ENCODE measurements at regions not wholly inside any gene's neighbourhood (a gene's known extent, or its start where the extent isn't known, plus 50 kb on each side); places are given as distances from the start of the nearest gene placed in this dataset.
"Not testable (repeated sequence)": the region's sequence is repeated elsewhere in the genome, so short reads cannot be mapped to it uniquely, and the experiment has no call there.

DNA sequence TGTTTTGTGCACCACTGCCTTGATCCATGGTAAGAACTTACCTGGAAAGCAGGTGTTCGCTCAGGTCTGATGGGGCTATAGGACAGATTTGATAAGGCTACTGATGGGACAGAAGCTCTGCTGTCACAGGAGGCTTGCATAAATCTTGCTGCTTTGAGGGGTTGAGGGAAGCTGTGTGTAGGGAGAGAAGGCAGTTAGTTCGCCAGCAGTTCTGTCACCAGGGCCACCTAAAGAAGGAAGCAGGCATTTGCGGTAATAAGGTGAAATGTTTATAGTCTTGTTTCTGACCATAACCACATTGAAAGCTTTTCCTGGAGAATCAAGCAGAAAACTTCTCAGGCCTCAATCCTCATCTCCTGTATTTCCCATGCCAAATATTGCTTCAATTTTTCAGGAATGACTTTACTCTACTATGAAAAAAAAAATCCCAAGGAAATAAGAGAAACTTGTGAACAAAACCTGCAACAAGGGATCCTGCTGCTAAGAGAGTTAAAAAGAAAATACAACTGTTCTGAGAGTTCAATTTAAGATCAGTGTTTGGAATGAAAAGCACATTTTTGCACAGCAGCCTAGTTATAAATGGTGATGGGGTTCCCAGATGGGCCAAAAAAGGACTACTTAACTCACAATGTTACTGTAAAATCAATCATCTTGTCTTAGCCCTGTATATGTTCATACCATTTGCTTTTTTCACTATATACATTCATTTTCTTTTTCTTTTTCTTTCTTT is 122.0 kb upstream of the RANBP3L start:
- peak in 1 of 2 experiments; percentile 19 for DNase-seq (ENCODE audit: low read depth in 1 of 2, low spot score in 1 of 2)
- H3K27ac ChIP-seq (replicated peaks) = no peak overlapping the region
- TF ChIP-seq, protein P1, sequence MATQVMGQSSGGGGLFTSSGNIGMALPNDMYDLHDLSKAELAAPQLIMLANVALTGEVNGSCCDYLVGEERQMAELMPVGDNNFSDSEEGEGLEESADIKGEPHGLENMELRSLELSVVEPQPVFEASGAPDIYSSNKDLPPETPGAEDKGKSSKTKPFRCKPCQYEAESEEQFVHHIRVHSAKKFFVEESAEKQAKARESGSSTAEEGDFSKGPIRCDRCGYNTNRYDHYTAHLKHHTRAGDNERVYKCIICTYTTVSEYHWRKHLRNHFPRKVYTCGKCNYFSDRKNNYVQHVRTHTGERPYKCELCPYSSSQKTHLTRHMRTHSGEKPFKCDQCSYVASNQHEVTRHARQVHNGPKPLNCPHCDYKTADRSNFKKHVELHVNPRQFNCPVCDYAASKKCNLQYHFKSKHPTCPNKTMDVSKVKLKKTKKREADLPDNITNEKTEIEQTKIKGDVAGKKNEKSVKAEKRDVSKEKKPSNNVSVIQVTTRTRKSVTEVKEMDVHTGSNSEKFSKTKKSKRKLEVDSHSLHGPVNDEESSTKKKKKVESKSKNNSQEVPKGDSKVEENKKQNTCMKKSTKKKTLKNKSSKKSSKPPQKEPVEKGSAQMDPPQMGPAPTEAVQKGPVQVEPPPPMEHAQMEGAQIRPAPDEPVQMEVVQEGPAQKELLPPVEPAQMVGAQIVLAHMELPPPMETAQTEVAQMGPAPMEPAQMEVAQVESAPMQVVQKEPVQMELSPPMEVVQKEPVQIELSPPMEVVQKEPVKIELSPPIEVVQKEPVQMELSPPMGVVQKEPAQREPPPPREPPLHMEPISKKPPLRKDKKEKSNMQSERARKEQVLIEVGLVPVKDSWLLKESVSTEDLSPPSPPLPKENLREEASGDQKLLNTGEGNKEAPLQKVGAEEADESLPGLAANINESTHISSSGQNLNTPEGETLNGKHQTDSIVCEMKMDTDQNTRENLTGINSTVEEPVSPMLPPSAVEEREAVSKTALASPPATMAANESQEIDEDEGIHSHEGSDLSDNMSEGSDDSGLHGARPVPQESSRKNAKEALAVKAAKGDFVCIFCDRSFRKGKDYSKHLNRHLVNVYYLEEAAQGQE (IDR thresholded peaks at IDR 0.05; ENCODE audit: insufficient replicate concordance, low read depth) = no peak
- TF ChIP-seq POLR2AphosphoS5 (IDR thresholded peaks at IDR 0.05; ENCODE audit: low read depth) = no peak
- TF ChIP-seq, protein P2, sequence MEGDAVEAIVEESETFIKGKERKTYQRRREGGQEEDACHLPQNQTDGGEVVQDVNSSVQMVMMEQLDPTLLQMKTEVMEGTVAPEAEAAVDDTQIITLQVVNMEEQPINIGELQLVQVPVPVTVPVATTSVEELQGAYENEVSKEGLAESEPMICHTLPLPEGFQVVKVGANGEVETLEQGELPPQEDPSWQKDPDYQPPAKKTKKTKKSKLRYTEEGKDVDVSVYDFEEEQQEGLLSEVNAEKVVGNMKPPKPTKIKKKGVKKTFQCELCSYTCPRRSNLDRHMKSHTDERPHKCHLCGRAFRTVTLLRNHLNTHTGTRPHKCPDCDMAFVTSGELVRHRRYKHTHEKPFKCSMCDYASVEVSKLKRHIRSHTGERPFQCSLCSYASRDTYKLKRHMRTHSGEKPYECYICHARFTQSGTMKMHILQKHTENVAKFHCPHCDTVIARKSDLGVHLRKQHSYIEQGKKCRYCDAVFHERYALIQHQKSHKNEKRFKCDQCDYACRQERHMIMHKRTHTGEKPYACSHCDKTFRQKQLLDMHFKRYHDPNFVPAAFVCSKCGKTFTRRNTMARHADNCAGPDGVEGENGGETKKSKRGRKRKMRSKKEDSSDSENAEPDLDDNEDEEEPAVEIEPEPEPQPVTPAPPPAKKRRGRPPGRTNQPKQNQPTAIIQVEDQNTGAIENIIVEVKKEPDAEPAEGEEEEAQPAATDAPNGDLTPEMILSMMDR (IDR thresholded peaks at IDR 0.05; ENCODE audit: insufficient read depth, low read length) = no peak
- no peak for TF ChIP-seq SPI1 (IDR thresholded peaks at IDR 0.05; ENCODE audit: borderline replicate concordance, low read depth)
- TF ChIP-seq GABPA (IDR thresholded peaks at IDR 0.05; ENCODE audit: low read depth) = no peak
- H3K27me3 ChIP-seq (ENCODE audit: insufficient read depth, poor library complexity, severe bottlenecking) = no peaks in the 10 kb centered on the region
- no peak overlapping the region for H3K4me3 ChIP-seq (replicated peaks; ENCODE audit: insufficient read depth, low read length)

DNA sequence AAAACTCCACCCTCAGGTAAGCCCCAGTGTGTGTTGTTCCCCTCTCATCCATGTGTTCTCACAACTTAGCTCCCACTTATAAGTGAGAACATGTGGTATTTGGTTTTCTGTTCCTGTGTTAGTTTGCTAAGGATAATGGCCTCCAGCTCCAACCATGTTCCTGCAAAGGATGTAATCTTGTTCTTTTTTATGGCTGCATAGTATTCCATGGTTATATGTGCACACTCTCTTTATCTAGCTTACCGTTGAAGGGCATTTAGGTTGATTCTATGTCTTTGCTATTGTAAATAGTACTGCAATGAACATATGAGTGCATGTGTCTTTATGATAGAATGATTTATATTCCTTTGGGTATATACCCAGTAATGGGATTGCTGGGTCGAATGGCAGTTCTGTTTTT is 124.4 kb upstream of the RANBP3L start:
- H3K27ac ChIP-seq (replicated peaks); H3K27me3 ChIP-seq (ENCODE audit: insufficient read depth, poor library complexity, severe bottlenecking); DNase-seq (ENCODE audit: low read depth in 1 of 2, low spot score in 1 of 2); H3K4me3 ChIP-seq (replicated peaks; ENCODE audit: insufficient read depth, low read length): not testable (repeated sequence)

DNA sequence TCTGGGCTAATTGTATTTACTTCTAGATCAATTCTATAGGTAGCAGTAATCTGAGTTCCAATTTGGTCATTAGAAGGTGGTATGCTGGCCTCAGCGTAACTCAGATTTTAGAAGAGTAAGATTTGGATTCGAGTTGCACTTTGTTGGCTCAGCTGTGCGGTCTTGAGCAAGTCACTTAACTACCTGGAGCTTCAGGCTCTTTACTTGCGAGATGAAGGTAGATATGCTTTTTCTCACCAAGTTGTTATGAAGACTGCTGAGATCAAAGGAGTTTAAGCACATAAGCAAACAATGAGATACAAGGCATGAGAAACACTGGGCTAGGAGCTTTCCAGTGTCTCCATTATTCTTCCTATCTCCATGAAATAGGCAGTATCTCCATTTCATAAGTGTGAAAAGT is 133.8 kb upstream of the RANBP3L start:
- no peak for DNase-seq (ENCODE audit: low read depth in 1 of 2, low spot score in 1 of 2)
- no peak overlapping the region for H3K27ac ChIP-seq (replicated peaks)
- no peak overlapping the region for H3K4me3 ChIP-seq (replicated peaks; ENCODE audit: insufficient read depth, low read length)
- no peaks in the 10 kb centered on the region for H3K27me3 ChIP-seq (ENCODE audit: insufficient read depth, poor library complexity, severe bottlenecking)
- TF ChIP-seq SPI1 (IDR thresholded peaks at IDR 0.05; ENCODE audit: borderline replicate concordance, low read depth) = no peak
- TF ChIP-seq, protein P2 (IDR thresholded peaks at IDR 0.05; ENCODE audit: insufficient read depth, low read length) = no peak
- TF ChIP-seq, protein P1 (IDR thresholded peaks at IDR 0.05; ENCODE audit: insufficient replicate concordance, low read depth) = no peak
- TF ChIP-seq GABPA (IDR thresholded peaks at IDR 0.05; ENCODE audit: low read depth) = no peak
- TF ChIP-seq POLR2AphosphoS5 (IDR thresholded peaks at IDR 0.05; ENCODE audit: low read depth) = no peak

DNA sequence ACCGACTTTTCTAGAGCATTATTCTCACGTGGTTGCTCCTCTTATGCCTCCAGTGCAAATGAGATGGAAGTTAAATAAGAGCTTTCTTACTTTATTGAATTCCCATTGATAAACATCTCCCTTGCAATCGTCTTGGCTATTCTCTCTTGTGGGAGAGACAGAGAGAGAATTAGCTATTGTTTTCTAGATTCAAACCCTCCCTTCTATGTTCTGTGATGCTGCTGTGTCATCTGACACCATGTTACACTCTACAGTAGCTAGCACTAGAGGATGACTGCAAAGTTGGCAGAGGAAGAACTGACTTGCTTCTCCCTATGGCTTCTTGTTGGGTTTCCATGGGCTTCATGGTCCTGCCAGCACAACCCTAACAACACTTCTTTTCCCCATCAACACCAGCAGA is 134.6 kb upstream of the RANBP3L start:
- DNase-seq (ENCODE audit: low read depth in 1 of 2, low spot score in 1 of 2) = no peak
- TF ChIP-seq, protein P2 (IDR thresholded peaks at IDR 0.05; ENCODE audit: insufficient read depth, low read length) = no peak
- no peak for TF ChIP-seq POLR2AphosphoS5 (IDR thresholded peaks at IDR 0.05; ENCODE audit: low read depth)
- no peak for TF ChIP-seq SPI1 (IDR thresholded peaks at IDR 0.05; ENCODE audit: borderline replicate concordance, low read depth)
- no peaks in the 10 kb centered on the region for H3K27me3 ChIP-seq (ENCODE audit: insufficient read depth, poor library complexity, severe bottlenecking)
- H3K4me3 ChIP-seq (replicated peaks; ENCODE audit: insufficient read depth, low read length) = no peak overlapping the region
- no peak overlapping the region for H3K27ac ChIP-seq (replicated peaks)

All from HL-60 (cell line).